ENCODE measurements at regions not wholly inside any gene's neighbourhood (a gene's known extent, or its start where the extent isn't known, plus 50 kb on each side); places are given as distances from the start of the nearest gene placed in this dataset.

DNA sequence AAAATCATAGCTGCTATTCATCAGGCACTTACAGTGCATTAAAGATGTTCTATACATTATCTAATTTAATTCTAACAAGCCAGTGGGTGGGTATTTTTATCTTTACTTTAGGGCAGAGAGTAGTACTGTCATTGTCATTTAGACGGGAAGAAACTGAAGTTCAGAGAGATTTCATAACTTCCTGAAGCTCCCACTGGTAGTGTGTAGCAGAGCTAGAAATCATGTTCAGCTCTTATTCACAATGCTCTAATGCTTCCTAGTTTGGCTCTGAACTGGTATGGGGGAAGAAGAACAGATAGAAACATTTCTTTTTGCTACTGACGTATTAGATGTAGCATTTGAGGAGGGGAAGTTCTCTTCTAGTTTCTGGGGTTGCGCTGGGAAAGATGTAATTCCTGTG lies 116.7 kb downstream of the CYP26A1 start:
- TF ChIP-seq POLR2A (IDR thresholded peaks at IDR 0.05): no peak
- TF ChIP-seq, protein P1, sequence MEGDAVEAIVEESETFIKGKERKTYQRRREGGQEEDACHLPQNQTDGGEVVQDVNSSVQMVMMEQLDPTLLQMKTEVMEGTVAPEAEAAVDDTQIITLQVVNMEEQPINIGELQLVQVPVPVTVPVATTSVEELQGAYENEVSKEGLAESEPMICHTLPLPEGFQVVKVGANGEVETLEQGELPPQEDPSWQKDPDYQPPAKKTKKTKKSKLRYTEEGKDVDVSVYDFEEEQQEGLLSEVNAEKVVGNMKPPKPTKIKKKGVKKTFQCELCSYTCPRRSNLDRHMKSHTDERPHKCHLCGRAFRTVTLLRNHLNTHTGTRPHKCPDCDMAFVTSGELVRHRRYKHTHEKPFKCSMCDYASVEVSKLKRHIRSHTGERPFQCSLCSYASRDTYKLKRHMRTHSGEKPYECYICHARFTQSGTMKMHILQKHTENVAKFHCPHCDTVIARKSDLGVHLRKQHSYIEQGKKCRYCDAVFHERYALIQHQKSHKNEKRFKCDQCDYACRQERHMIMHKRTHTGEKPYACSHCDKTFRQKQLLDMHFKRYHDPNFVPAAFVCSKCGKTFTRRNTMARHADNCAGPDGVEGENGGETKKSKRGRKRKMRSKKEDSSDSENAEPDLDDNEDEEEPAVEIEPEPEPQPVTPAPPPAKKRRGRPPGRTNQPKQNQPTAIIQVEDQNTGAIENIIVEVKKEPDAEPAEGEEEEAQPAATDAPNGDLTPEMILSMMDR (IDR thresholded peaks at IDR 0.05): no peak
- no peak for TF ChIP-seq POLR2AphosphoS5 (IDR thresholded peaks at IDR 0.05)
- TF ChIP-seq EP300 (IDR thresholded peaks at IDR 0.05): no peak

All from upper lobe of left lung (tissue), 4 donors.